NCI-H345 (cell line): ENCODE measurements at regions not wholly inside any gene's neighbourhood (a gene's known extent, or its start where the extent isn't known, plus 50 kb on each side); places are given as distances from the start of the nearest gene placed in this dataset.
"Not testable (repeated sequence)": the region's sequence is repeated elsewhere in the genome, so short reads cannot be mapped to it uniquely, and the experiment has no call there.

Experiments
- DNase-seq: peaks from one replicate; lab custom pipeline; 2025; lab: John Stamatoyannopoulos, UW

DNA sequence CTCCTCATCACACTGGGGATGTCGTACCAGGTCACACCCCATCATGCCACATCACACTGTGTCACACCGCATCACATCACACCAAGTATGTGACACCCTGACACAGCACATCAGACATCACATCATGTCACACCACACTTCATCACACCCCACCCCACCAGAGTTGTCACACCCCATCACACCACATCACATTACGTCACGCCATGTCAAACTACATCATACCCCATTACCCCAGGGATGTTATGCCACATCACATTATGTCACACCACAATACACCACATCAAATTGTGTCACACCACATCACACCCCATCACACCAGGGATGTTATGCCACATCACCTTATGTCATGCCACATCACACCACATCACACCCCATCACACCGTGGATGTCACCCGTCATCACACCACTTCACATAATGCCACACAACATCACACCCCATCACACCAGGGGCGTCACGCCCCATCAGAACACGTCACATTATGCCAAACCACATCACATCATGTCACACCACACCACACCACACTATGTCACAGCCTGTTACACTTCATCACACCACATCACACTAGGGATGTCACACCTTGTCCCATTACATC is 133.6 kb downstream of the TMEM121 start:
- no peak for DNase-seq

DNA sequence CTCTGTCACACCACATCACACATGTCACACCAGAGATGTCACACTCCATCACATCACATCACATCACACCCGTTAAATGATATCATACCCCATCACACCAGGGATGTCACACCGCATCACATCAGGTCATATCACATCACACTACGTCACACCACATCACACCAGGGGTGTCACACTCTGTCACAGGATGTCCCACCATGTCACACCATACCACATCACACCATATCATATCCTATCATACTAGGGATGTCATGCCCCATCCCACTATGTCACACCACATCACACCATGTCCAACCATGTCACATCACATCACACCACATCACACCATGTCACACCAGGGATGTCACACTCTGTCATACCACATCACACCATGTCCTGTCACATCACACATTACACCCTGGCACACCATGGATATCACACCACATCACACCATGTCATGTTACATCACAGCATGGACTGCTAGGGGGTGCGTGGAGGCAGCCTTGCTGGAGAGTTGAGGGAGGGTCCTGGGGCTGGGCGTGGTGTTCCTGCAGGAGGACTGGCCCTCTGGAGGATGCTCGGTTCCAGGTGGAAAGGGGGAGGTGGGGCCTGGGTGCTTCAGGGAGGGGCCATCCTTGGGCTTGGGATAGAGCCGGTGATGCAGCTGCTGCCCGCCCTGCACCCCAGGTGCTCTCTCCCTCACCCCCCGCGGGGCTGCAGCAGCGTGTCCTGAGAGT is 134.6 kb downstream of the TMEM121 start:
- DNase-seq = no peak

DNA sequence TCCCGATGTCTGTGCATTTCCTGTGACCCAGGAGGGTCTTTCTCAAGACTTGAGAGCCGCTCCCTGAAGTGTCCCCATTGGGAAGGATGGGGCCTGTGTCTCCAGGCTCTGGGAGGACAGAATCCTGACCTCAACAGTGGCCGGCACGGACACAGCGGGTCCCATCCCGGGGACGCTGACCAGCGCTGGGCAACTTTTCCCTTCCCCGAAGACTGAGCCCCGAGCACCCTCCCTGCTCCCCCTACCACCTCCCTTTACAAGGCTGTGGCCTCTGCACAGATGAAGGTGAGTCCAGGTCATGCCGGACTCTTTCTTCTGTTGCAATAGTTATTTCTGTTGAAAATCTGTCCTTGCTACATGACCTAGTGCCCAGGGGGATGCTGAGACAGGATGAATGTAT is 135.7 kb downstream of the TMEM121 start:
- not testable (repeated sequence) for DNase-seq

- not testable (repeated sequence) for DNase-seq
Observed at GRCh38 chr14:105662592-105662991, 136.2 kb downstream of the TMEM121 start.

GRCh38 chr14:105663323-105663722 is 136.9 kb downstream of the TMEM121 start:
- not testable (repeated sequence) for DNase-seq

DNA sequence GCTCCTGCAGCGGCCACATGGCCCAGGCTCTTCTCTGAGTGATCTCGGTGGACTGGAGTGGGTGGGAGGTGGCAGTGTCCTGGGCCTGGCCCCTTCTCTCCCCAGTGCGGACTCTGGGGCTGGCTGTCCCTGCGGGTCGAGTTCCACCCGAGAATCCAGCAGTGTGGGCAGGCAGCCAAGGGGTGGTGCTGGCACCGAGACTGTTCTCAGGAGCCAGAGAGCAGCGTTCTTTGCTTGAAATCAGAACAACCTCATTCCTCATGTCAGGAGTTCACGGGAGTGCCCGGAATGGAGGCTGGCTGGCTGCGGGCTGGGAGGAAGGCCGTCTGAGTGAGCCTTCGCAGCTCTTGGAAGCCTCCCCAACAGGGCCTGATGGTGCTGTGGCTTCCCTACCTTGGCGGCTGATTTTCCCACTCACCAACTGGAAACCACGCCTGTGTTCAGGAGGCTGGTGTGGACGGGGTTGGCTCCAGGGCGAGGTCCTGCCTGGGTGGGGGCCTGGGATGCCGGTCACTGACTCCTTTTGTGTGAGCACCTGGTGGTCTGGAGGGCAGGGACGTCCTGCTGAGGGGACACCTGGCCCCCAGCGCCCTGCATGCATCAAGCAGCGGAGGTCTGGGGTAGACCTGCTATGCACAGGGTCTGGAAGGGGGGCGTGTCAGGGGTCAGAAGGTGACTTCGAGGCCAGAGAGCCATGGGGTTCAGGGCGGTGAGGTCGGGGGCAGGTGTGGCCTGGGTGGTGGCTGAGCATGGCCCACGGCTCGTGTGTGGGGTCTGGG is 137.6 kb downstream of the TMEM121 start:
- not testable (repeated sequence) for DNase-seq

GRCh38 chr14:105664691-105665090 is 138.3 kb downstream of the TMEM121 start:
- no peak for DNase-seq

GRCh38 chr14:105665247-105665950 is 139.0 kb downstream of the TMEM121 start:
- no peak for DNase-seq

GRCh38 chr14:105665951-105666277 is 139.5 kb downstream of the TMEM121 start:
- DNase-seq = no peak

GRCh38 chr14:105666420-105666819 is 140.0 kb downstream of the TMEM121 start:
- DNase-seq = no peak

- not testable (repeated sequence) for DNase-seq
Observed at GRCh38 chr14:105666991-105667662, 140.7 kb downstream of the TMEM121 start.

DNA sequence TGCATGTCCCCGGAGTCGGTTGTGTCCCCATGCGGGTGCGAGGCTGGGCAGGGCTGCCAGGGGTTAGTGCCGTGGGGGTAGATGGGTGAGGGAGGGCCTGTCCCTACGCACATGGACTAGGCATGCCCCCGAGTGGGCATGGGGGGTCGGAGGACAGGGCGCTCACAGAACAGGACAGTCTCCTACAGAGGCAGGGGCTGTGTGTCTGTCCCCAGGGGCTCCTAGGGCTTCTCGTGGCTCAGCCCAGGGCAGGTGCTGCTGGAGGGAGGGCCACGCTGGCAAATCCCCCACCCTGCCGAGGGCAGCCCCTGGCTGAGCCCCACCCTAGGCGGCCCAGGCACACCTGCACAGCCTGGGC is 141.3 kb downstream of the TMEM121 start:
- DNase-seq = not testable (repeated sequence)

- not testable (repeated sequence) for DNase-seq
Observed at GRCh38 chr14:105668021-105668420, 141.6 kb downstream of the TMEM121 start.

DNA sequence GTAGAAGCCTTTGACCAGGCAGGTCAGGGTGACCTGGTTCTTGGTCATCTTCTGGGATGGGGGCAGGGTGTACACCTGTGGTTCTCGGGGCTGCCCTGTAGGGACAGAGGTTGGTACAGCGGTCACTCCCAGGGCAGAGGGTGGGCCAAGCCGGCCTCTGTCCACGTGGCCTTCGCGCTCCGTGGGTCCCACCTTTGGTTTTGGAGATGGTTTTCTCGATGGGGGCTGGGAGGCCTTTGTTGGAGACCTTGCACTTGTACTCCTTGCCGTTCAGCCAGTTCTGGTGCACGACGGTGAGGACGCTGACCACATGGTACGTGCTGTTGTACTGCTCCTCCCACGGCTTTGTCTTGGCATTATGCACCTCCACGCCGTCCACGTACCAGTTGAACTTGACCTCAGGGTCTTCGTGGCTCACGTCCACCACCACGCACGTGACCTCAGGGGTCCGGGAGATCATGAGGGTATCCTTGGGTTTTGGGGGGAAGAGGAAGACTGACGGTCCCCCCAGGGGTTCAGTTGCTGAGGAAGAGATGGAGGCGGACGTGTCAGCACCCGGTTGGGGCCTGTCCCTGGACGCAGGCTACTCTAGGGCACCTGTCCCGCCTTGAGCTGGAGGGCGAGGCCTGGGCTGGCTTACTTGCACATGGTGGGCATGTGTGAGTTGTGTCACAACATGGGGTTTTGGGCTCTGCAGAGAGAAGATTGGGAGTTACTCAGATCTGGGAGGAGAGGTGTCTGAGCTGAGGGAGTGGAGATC is 142.3 kb downstream of the TMEM121 start:
- not testable (repeated sequence) for DNase-seq

DNA sequence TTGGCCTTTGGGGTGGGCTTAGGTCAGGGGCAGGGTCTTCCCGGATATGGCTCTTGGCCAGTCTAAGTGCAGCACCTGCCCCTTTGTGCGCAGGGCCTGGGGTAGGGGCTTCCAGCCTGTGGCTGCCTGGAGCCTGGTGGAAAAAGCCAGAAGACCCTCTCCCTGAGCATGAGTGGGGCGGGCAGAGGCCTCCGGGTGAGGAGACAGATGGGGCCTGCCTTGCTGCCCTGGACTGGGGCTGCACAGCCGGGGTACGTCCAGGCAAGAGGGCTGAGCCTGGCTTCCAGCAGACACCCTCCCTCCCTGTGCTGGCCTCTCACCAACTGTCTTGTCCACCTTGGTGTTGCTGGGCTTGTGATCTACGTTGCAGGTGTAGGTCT is 142.8 kb downstream of the TMEM121 start:
- DNase-seq = not testable (repeated sequence)

DNA sequence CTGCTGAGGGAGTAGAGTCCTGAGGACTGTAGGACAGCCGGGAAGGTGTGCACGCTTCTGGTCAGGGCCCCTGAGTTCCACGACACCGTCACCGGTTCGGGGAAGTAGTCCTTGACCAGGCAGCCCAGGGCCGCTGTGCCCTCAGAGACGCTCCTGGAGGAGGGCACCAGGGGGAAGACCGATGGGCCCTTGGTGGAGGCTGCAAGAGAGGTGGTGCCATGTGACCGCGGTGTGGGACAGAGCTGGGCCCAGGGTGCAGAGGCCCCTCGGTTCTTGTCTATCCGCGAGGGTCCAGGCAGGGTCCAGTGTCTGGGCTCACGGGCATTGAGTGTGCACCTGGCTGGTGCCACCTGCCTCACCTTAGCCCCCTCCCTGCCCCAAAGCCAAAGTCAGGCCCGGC is 143.3 kb downstream of the TMEM121 start:
- not testable (repeated sequence) for DNase-seq

- DNase-seq = not testable (repeated sequence)
Observed at GRCh38 chr14:105672450-105673200, 146.2 kb downstream of the TMEM121 start.

DNA sequence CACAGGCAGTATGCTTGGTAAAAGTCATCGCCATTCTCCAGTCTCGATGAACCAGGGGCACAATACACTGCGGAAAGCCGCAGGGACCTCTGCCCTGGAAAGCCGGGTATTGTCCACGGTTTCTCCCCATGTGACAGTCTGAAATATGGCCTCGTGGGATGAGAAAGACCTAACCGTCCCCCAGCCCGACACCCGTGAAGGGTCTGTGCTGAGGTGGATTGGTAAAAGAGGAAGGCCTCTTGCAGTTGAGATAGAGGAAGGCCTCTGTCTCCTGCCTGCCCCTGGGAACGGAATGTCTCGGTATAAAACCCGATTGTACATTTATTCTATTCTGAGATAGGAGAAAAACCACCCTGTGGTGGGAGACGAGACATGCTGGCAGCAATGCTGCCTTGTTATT is 149.1 kb downstream of the TMEM121 start:
- DNase-seq = not testable (repeated sequence)

GRCh38 chr14:105675905-105676670 is 149.7 kb downstream of the TMEM121 start:
- not testable (repeated sequence) for DNase-seq

- not testable (repeated sequence) for DNase-seq
Observed at GRCh38 chr14:105678057-105678456, 151.7 kb downstream of the TMEM121 start.
